Brain pericyte (primary cell): ENCODE measurements at regions not wholly inside any gene's neighbourhood (a gene's known extent, or its start where the extent isn't known, plus 50 kb on each side); places are given as distances from the start of the nearest gene placed in this dataset.

ENCODE experiments used
- DNase-seq: peaks from one replicate; pipeline ENCODE4 v3.0.0-alpha.2; 2012; ENCODE audit warnings: low read depth, low spot score

- no peak for DNase-seq
Observed at GRCh38 chr2:133942398-133942797, 311.5 kb upstream of the MGAT5 start.

DNA sequence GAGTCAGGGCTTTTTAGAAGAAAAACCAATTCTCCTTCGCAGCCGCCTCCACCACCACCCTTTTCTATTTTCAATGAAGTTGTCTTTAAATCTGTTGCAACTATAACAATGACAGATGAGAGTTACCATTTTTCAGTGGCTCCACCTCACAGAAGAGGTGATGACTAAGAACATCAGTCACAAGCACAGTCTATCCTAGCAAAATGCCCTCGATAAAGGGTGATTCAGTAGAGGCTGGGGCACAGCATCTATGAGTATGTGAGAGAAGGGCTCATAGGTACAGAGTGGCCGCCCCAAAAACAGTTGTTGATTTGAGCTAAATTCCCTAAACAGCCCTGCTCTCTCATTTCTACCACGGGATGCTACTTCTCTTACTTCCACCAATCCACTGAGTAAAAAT is 310.8 kb upstream of the MGAT5 start:
- no peak for DNase-seq

DNA sequence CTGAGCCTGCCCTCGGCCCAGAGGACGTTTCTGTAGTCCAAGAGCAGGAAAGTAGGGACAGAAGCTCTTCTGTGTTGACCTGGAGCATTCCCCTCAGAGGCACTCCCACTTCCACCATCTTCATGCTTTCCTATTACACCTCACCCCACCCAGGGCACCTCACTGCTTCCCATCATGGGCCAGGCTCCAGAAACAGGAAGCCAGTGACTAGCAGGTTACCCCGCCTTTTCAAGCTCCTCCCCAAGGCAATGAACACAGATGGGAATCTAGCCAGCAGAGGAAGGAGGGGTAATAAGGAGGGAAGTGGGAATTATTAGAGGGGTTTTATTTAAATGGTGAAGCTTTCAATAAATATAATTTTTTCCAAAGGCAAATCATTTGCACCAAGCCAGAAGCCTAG is 308.8 kb upstream of the MGAT5 start:
- DNase-seq = no peak

GRCh38 chr2:133947057-133947456 is 306.8 kb upstream of the MGAT5 start:
- DNase-seq = no peak

GRCh38 chr2:133948610-133949290 is 305.1 kb upstream of the MGAT5 start:
- no peak for DNase-seq

DNA sequence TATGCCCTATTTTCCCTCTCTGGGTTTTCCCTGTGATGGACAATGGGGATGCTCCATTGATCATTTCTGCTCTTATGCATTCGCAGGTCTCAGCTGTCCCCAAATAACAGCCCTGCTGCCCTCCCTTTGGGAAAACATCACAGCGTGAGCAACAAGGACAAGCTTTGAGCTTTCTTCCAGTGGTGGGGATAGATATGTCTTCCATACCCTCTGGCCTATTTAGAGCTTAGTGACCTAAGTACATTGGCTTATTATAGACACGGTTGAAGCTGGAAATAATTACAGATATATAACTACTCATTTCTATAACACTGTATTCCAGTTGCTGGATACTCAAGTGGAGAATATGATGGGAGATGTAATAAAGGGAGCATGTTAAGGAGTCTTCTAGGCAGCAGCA is 304.3 kb upstream of the MGAT5 start:
- no peak for DNase-seq

DNA sequence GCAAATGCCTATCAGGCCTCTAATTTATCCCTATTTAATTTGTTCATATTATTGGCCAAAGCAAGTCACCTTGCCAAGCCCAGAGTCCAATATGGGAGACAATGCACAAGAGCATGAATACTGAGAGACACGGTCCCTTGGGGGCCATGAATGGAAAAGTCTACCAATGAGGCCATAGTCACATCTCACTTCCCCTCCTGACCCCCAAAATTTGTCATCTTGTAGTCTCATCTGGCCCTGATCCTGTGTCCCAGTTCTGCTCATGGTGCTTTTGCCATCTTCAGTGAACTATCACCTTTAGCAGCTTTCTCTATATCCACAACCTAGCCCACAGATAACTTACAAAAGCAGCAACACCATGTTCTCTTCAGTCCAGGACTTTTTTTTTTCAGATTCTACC is 302.7 kb upstream of the MGAT5 start:
- DNase-seq = no peak

DNA sequence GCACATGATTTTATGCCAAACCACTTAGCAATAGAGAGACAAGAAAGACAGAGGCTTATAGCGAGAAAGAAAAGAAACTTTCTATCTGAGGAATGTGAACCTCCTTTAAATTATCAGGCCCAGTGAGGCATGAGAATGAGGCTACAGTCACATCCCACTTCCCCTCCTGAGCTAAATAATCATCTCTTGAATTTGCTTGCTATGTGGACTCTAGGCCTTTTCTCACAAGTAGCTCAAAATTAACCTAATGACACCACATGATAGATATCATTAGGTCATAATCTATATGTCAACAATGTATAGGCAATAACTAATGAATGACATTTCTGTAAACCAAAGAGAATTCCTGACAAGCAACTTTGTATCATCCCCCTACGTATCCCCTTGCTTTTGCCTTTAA is 301.5 kb upstream of the MGAT5 start:
- DNase-seq = no peak

GRCh38 chr2:133952896-133953295 is 301.0 kb upstream of the MGAT5 start:
- DNase-seq = no peak

GRCh38 chr2:133953524-133953923 is 300.3 kb upstream of the MGAT5 start:
- DNase-seq = no peak

GRCh38 chr2:133954636-133955035 is 299.2 kb upstream of the MGAT5 start:
- DNase-seq = no peak

GRCh38 chr2:133955169-133955568 is 298.7 kb upstream of the MGAT5 start:
- no peak for DNase-seq

DNA sequence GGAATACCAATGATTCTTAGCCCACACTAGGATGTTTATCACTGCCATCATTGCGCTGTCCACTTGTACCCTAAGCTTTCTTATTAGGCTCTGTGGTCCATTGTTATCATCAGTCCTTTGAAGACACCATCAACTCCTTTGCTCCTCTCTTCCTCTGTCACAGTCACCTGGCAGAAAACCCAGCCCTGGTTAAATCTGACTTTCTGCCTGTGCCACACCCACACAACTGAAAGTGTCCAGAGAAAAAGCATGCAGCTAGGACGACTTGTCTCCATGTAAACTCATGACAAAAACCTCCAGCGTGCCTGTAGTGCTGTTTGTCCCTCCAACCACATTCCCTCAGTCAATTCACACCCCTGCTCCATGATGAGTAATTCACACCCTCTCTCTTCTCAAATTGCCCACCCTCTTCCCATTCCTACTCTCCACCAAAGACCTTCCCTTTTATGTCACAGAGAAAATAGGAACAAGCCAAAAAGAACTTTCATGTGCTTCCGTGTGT is 297.4 kb upstream of the MGAT5 start:
- no peak for DNase-seq

DNA sequence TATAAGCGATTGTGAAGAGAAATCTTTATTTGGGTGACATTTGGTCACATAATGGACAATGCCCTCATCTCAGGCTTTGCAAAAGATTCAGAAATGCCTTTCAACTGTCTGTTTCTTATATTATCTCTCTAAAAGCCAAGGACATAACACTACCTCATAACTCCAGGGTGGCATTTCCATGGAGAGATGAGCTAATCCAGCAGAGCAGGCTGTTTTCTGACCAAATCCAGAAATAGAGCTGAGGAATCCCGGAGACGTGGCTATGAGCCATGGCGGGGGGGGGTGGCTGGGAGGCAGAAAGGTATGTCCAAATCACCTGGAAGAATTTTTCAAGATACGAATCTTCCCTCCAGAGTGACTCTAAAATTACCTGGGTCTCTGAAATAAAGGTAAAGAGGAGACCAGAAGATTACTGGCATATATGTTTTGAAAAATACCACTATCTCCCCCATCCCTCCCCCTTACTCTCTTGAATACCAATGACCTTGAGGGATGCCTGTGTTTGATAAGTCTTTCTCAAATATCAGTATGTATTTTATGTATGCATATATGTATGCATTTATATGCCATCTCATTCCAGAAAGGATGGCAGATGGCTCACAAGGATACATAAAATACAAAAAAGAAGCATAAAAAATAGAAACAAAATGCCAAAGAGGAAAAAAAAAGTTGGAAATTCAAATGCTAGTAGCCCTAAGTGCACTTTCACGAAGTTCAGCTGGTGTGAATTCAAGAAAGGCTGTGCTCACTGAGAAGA is 296.0 kb upstream of the MGAT5 start:
- no peak for DNase-seq

DNA sequence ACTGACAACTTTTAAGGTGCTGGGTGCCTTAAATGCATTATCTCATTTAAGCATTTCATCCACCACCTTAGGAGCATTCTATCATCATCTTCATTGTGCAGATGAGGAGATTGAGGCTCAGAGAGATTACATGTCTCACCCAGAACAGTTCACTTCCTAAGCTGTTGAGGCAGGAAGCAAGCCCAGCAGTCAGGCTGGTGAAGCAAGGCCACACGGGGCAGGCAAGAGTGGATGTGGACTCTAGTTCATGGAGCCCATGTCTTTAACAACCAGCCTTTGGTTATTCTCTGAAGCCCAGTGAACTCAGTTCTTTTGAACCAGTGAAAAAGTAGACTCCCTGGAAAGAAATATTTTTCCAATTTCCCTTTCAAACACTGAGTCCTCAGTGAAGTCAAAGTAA is 294.8 kb upstream of the MGAT5 start:
- DNase-seq = no peak

- DNase-seq = no peak
Observed at GRCh38 chr2:133966720-133967304, 287.1 kb upstream of the MGAT5 start.

DNA sequence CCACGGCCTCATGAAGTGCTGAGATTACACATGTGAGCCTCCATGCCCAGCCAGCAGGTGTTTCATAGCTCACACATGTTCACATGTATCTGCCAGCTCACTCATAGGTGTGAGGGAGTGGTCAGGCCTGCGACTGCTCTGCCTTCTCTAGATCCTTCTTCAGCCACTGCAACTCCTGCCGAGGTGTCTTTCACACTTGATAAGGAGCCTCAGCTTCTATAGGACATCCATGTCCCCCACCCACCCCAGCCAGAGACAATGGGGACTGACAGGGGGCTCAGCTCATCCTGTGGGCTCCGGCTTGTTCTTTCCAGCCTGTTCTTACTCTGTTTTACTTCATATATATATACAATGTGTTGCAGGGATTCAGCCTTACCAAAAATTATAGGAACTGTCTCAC is 286.5 kb upstream of the MGAT5 start:
- no peak for DNase-seq

GRCh38 chr2:133968446-133968845 is 285.4 kb upstream of the MGAT5 start:
- no peak for DNase-seq

- DNase-seq = no peak
Observed at GRCh38 chr2:133970641-133971040, 283.2 kb upstream of the MGAT5 start.

DNA sequence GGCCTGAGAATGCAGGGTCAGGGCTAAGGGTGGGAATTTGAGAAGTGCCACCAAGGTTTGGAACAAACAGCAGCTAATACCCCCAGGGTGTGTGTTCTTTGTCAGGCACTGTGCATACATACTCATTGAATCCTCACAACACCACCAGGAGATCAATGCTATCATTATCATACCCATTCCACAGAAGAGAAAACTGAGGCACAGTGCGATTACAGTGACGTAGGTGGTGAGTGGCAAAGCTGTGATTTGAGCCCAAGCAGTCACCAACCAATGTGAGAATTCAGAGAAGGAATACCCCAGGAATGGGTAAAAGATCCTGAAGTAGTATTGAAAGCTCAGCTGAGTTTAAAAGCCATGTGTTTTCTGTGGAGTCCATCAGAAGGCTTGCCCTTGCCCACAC is 281.6 kb upstream of the MGAT5 start:
- DNase-seq = no peak

- DNase-seq = no peak
Observed at GRCh38 chr2:133972786-133973185, 281.1 kb upstream of the MGAT5 start.

DNA sequence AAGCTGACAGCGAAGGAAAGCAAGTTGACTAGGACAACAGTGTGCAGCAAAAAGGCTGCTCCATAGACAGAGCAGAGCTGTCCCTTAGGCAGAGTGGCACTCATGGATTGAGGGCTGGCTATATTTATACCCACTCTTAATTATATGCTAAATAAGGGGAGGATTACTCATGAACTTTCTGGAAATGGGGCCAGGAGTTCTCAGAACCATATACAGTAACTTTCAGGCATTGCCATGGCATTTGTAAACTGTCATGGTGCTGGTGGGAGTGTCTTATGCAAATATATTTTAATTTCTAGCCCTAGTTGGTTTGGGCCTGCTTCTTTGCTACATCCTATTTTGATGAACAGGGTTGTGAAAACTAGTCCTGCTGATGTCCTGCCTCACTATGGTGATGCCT is 279.5 kb upstream of the MGAT5 start:
- DNase-seq = no peak

DNA sequence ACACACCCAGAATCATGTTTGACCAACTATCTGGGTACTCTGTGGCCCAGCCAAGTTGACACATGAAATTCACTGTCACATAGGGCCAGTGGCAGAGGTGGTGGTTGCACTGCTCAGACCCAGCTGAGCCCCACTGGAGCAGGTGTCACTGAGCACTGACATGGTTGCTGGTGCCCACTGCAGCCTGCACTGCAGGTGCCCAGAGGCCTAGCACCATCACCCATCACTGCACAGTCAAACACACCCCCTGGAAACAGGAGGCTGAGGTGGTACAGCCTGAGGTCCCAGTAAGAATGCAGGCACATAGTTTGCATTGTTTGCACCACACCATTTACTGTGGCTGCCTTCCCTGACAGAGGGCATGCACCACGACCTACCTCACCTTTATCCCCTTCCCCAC is 278.7 kb upstream of the MGAT5 start:
- DNase-seq = no peak
